OCI-LY1 (cell line): ENCODE measurements at regions not wholly inside any gene's neighbourhood (a gene's known extent, or its start where the extent isn't known, plus 50 kb on each side); places are given as distances from the start of the nearest gene placed in this dataset.
"Not testable (repeated sequence)": the region's sequence is repeated elsewhere in the genome, so short reads cannot be mapped to it uniquely, and the experiment has no call there.

Source experiments
- H2AFZ ChIP-seq: fragments of 200-600 bp; sonication (generic), shearing (Covaris generic); 2 replicates; pipeline ENCODE4 v1.6.0; 2014; ENCODE audit warnings: antibody characterized with exemption, mild to moderate bottlenecking, low read length
- H3F3A ChIP-seq: fragments of 200-600 bp; sonication (generic), shearing (Covaris generic); 2 replicates; pipeline ENCODE4 v1.6.0; 2014; ENCODE audit warnings: mild to moderate bottlenecking, antibody characterized with exemption, low read length, moderate library complexity; ENCODE audit not compliant: insufficient read depth
- H3K27ac ChIP-seq: fragments of 200-600 bp; sonication (generic); 2 replicates; pipeline ENCODE4 v1.5.1; 2014; ENCODE audit warnings: low read length, mixed run types, mild to moderate bottlenecking, low read depth; ENCODE audit not compliant: poor library complexity, severe bottlenecking
- H3K27me3 ChIP-seq: fragments of 200-600 bp; sonication (generic); 2 replicates; pipeline ENCODE4 v1.6.0; 2014; ENCODE audit warnings: antibody characterized with exemption, mild to moderate bottlenecking, low read length, moderate library complexity; ENCODE audit not compliant: insufficient read depth
- H3K36me3 ChIP-seq: fragments of 200-600 bp; sonication (generic); 2 replicates; pipeline ENCODE4 v1.6.1; 2014; ENCODE audit warnings: mild to moderate bottlenecking, antibody characterized with exemption, low read length, moderate library complexity, mixed read lengths; ENCODE audit not compliant: insufficient read depth
- H3K4me1 ChIP-seq: fragments of 200-600 bp; sonication (generic); 2 replicates; pipeline ENCODE4 v1.5.1; 2014; ENCODE audit warnings: mild to moderate bottlenecking, low read length, moderate library complexity; ENCODE audit not compliant: insufficient read depth, severe bottlenecking
- H3K4me2 ChIP-seq: fragments of 200-600 bp; sonication (generic), shearing (Covaris generic); 2 replicates; pipeline ENCODE4 v1.6.1; 2014; ENCODE audit warnings: low read length
- H3K4me3 ChIP-seq: fragments of 200-600 bp; sonication (generic); 2 replicates; pipeline ENCODE4 v1.5.1; 2014; ENCODE audit warnings: low read length, low read depth, mild to moderate bottlenecking, mixed read lengths; ENCODE audit not compliant: poor library complexity, severe bottlenecking
- H3K79me2 ChIP-seq: fragments of 200-600 bp; shearing (Covaris generic); 2 replicates; pipeline ENCODE4 v1.6.1; 2016; ENCODE audit warnings: mixed run types, low read length, mixed read lengths; ENCODE audit not compliant: insufficient read depth
- H3K9ac ChIP-seq: fragments of 200-600 bp; sonication (generic), shearing (Covaris generic); 2 replicates; pipeline ENCODE4 v1.6.1; 2014; ENCODE audit warnings: mild to moderate bottlenecking, low read length, mixed read lengths
- H3K9me2 ChIP-seq: fragments of 200-600 bp; sonication (generic), shearing (Covaris generic); 2 replicates; pipeline ENCODE4 v1.6.1; 2014; ENCODE audit warnings: low read depth, mild to moderate bottlenecking, low read length, mixed read lengths
- H3K9me3 ChIP-seq: fragments of 200-600 bp; shearing (Covaris generic); 2 replicates; pipeline ENCODE4 v1.6.1; 2014; ENCODE audit warnings: low read length, mixed read lengths
- H4K20me1 ChIP-seq: fragments of 200-600 bp; sonication (generic), shearing (Covaris generic); 2 replicates; pipeline ENCODE4 v1.6.0; 2016; ENCODE audit warnings: mild to moderate bottlenecking, low read length; ENCODE audit not compliant: insufficient read depth
- CTCF ChIP-seq: fragments of 200-600 bp; sonication (generic), shearing (Covaris generic); IDR thresholded peaks from 2 replicates; pipeline ENCODE4 v1.5.1; 2017; ENCODE audit warnings: mild to moderate bottlenecking, antibody characterized with exemption, low read length, moderate library complexity, mixed read lengths
- EZH2 ChIP-seq: fragments of 200-600 bp; sonication (generic), shearing (Covaris generic); IDR thresholded peaks from 2 replicates; pipeline ENCODE4 v1.8.0; 2017; ENCODE audit warnings: borderline replicate concordance, mixed run types, mild to moderate bottlenecking, antibody characterized with exemption, low read length, moderate library complexity, mixed read lengths

GRCh38 chr3:72510247-72510646 lies 338.0 kb downstream of the SHQ1 start:
- H2AFZ ChIP-seq, result no peak overlapping the region

GRCh38 chr3:72505539-72506405 lies 342.5 kb downstream of the SHQ1 start:
- Histone ChIP-seq H2AFZ (no peak overlapping the region), H3K4me3 (no peak overlapping the region), H3K36me3 (no peaks in the 10 kb centered on the region), H3K9ac (no peak overlapping the region), H4K20me1 (no peaks in the 10 kb centered on the region), H3K4me2 (no peak overlapping the region), H3F3A (no peaks in the 10 kb centered on the region), H3K4me1 (no peaks in the 10 kb centered on the region), H3K9me2 (no peaks in the 10 kb centered on the region), H3K9me3 (no peaks in the 10 kb centered on the region), H3K27ac (no peak overlapping the region), H3K79me2 (no peaks in the 10 kb centered on the region), H3K27me3 (peaks cover 3% of the 10 kb centered on the region; the same call in 1 of the 2 replicates)
- no peak for TF ChIP-seq CTCF
- TF ChIP-seq EZH2, result no peak

More at GRCh38 chr3:72510247-72510646, 338.0 kb downstream of the SHQ1 start:
- Histone ChIP-seq H3K9me3 (no peaks in the 10 kb centered on the region), H3K27me3 (no peaks in the 10 kb centered on the region; the same call in 1 of the 2 replicates), H3K9me2 (no peaks in the 10 kb centered on the region), H3K9ac (no peak overlapping the region), H3K4me1 (no peaks in the 10 kb centered on the region), H3K27ac (no peak overlapping the region), H3K4me3 (no peak overlapping the region), H4K20me1 (no peaks in the 10 kb centered on the region), H3K4me2 (no peak overlapping the region), H3K79me2 (no peaks in the 10 kb centered on the region), H3F3A (no peaks in the 10 kb centered on the region), H3K36me3 (no peaks in the 10 kb centered on the region)
- no peak for TF ChIP-seq CTCF
- TF ChIP-seq EZH2, result no peak

GRCh38 chr3:72497501-72497900 lies 350.7 kb downstream of the SHQ1 start:
- not testable (repeated sequence) for H3F3A ChIP-seq, H3K4me3 ChIP-seq, H3K27ac ChIP-seq, H3K4me1 ChIP-seq, H4K20me1 ChIP-seq, H3K79me2 ChIP-seq, H3K9me2 ChIP-seq, H2AFZ ChIP-seq, H3K9ac ChIP-seq, H3K9me3 ChIP-seq, H3K27me3 ChIP-seq, H3K4me2 ChIP-seq, H3K36me3 ChIP-seq
